ENCODE measurements at regions not wholly inside any gene's neighbourhood (a gene's known extent, or its start where the extent isn't known, plus 50 kb on each side); places are given as distances from the start of the nearest gene placed in this dataset.

DNA sequence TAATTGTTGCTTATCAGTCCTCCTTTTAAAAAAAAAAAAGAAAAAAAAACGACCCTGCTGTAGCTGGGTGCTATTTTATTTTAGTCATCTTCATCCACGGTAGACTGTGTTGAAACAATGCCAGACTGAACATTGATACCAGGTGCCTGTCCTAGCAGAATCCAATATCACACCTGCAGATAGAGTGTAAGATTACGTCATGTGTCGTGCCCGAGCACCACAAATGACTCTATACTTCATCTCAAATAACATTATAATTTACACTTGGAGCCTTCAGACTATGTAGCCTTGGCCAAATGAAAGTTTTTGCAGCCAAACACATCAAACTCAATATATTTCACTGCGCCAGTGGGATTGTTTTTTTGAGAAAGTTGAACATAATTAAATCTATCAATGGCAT lies 410.6 kb downstream of the FGF9 start:
- ATAC-seq = no peak
- peaks cover 0 to 8% (median 0%) of the 10 kb centered on the region in 9 donors for H3K27me3 ChIP-seq
- H3K36me3 ChIP-seq = no peaks in the 10 kb centered on the region
- no peaks in the 10 kb centered on the region for H3K4me1 ChIP-seq
- H3K27ac ChIP-seq = no peak overlapping the region
- no peak for DNase-seq
- intact Hi-C loops (cut with DNase I) = no loop called here
- H3K4me3 ChIP-seq = no peak overlapping the region
- 67 to 70% (median 68%) methylated on average over 6 of the region's 6 CpGs for WGBS, 4 donors
- TF ChIP-seq POLR2A (IDR thresholded peaks at IDR 0.05) = no peak
- TF ChIP-seq, protein P1, sequence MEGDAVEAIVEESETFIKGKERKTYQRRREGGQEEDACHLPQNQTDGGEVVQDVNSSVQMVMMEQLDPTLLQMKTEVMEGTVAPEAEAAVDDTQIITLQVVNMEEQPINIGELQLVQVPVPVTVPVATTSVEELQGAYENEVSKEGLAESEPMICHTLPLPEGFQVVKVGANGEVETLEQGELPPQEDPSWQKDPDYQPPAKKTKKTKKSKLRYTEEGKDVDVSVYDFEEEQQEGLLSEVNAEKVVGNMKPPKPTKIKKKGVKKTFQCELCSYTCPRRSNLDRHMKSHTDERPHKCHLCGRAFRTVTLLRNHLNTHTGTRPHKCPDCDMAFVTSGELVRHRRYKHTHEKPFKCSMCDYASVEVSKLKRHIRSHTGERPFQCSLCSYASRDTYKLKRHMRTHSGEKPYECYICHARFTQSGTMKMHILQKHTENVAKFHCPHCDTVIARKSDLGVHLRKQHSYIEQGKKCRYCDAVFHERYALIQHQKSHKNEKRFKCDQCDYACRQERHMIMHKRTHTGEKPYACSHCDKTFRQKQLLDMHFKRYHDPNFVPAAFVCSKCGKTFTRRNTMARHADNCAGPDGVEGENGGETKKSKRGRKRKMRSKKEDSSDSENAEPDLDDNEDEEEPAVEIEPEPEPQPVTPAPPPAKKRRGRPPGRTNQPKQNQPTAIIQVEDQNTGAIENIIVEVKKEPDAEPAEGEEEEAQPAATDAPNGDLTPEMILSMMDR (IDR thresholded peaks at IDR 0.05) = no peak
- H3K9me3 ChIP-seq = no peaks in the 10 kb centered on the region

GRCh38 chr13:22082030-22082429 lies 411.2 kb downstream of the FGF9 start:
- ATAC-seq (no peak), DNase-seq (no peak)
- peaks cover 0 to 8% (median 0%) of the 10 kb centered on the region in 9 donors for H3K27me3 ChIP-seq
- TF ChIP-seq POLR2A (IDR thresholded peaks at IDR 0.05) = no peak
- TF ChIP-seq, protein P1 (IDR thresholded peaks at IDR 0.05) = no peak
- H3K9me3 ChIP-seq = no peaks in the 10 kb centered on the region
- H3K4me3 ChIP-seq = no peak overlapping the region
- H3K36me3 ChIP-seq = no peaks in the 10 kb centered on the region
- H3K27ac ChIP-seq = no peak overlapping the region
- intact Hi-C loops (cut with DNase I) = no loop called here
- no peaks in the 10 kb centered on the region for H3K4me1 ChIP-seq
- WGBS, 4 donors = 76 to 94% (median 82%) methylated on average over 2 of the region's 2 CpGs

- 52 to 59% (median 58%) methylated on average over 2 of the region's 2 CpGs for WGBS, 4 donors
- no peaks in the 10 kb centered on the region for H3K36me3 ChIP-seq
- no peak for ATAC-seq
- no peak overlapping the region for H3K27ac ChIP-seq
- no peaks in the 10 kb centered on the region for H3K4me1 ChIP-seq
- peaks cover 0 to 8% (median 0%) of the 10 kb centered on the region in 9 donors for H3K27me3 ChIP-seq
- H3K9me3 ChIP-seq = no peaks in the 10 kb centered on the region
- no peak for TF ChIP-seq POLR2A (IDR thresholded peaks at IDR 0.05)
- TF ChIP-seq, protein P1 (IDR thresholded peaks at IDR 0.05) = no peak
- no peak for DNase-seq
- intact Hi-C loops (cut with DNase I) = no loop called here
- H3K4me3 ChIP-seq = no peak overlapping the region
Observed at GRCh38 chr13:22082437-22083100, 411.7 kb downstream of the FGF9 start.

GRCh38 chr13:22085001-22085400 lies 414.1 kb downstream of the FGF9 start:
- Histone ChIP-seq H3K27me3 (peaks cover 0 to 8% (median 0%) of the 10 kb centered on the region in 9 donors), H3K27ac (no peak overlapping the region), H3K4me1 (no peaks in the 10 kb centered on the region), H3K36me3 (no peaks in the 10 kb centered on the region), H3K4me3 (no peak overlapping the region), H3K9me3 (no peaks in the 10 kb centered on the region)
- no peak for ATAC-seq
- TF ChIP-seq, protein P1 (IDR thresholded peaks at IDR 0.05) = no peak
- no peak for TF ChIP-seq POLR2A (IDR thresholded peaks at IDR 0.05)
- no peak for DNase-seq
- intact Hi-C loops (cut with DNase I) = no loop called here
- 76 to 82% (median 80%) methylated on average over 2 of the region's 2 CpGs for WGBS, 4 donors
